SU-DHL-6 (cell line): ENCODE measurements at regions not wholly inside any gene's neighbourhood (a gene's known extent, or its start where the extent isn't known, plus 50 kb on each side); places are given as distances from the start of the nearest gene placed in this dataset.

ENCODE experiments used
- CTCF ChIP-seq: fragments of 200-600 bp; sonication (generic); IDR thresholded peaks from one replicate; pipeline ENCODE4 v1.5.1; 2017; ENCODE audit warnings: antibody characterized with exemption, mild to moderate bottlenecking, low read length, moderate library complexity; ENCODE audit not compliant: insufficient read depth, poor library complexity, severe bottlenecking
- EZH2phosphoT487 ChIP-seq: fragments of 200-600 bp; sonication (generic), shearing (Covaris generic); conservative IDR thresholded peaks from 2 replicates; pipeline ENCODE4 v1.6.1; 2018; ENCODE audit warnings: mild to moderate bottlenecking, antibody characterized with exemption, low read length, moderate library complexity, mixed read lengths

GRCh38 chr6:45816674-45817297 lies 198.9 kb downstream of the CLIC5 start:
- TF ChIP-seq CTCF (no peak), EZH2phosphoT487 (no peak)
